Central memory CD8-positive, alpha-beta T cell (primary cell): ENCODE measurements at regions not wholly inside any gene's neighbourhood (a gene's known extent, or its start where the extent isn't known, plus 50 kb on each side); places are given as distances from the start of the nearest gene placed in this dataset.

Experiments
- ATAC-seq: fragments of 150-1000 bp; cut with Tn5 transposase; replicated peaks from 2 replicates; pipeline ENCODE4 v1.10.0; 2022; ENCODE audit warnings: mild to moderate bottlenecking, moderate FRiP score, moderate number of reproducible peaks; ENCODE audit not compliant: poor library complexity, severe bottlenecking; ENCODE audit errors: extremely low read depth
- DNase-seq, 2 donors: peaks; one replicate each; pipeline ENCODE4 v3.0.0; 2021; ENCODE audit warnings: low spot score in 2 of 2
- H3K27ac Mint-ChIP-seq: one replicate; pipeline ENCODE4 v1.8.0; 2022; ENCODE audit warnings: low read depth, mild to moderate bottlenecking, moderate library complexity, mixed read lengths
- H3K27me3 Mint-ChIP-seq: one replicate; pipeline ENCODE4 v1.8.0; 2022; ENCODE audit warnings: mixed read lengths
- H3K36me3 Mint-ChIP-seq: one replicate; pipeline ENCODE4 v1.8.0; 2022; ENCODE audit warnings: mild to moderate bottlenecking, moderate library complexity, mixed read lengths; ENCODE audit not compliant: insufficient read depth
- H3K4me1 Mint-ChIP-seq: one replicate; pipeline ENCODE4 v1.8.0; 2022; ENCODE audit warnings: mixed read lengths
- H3K4me3 Mint-ChIP-seq: one replicate; pipeline ENCODE4 v1.8.0; 2022; ENCODE audit warnings: mild to moderate bottlenecking, moderate library complexity, mixed read lengths
- H3K9me3 Mint-ChIP-seq: one replicate; pipeline ENCODE4 v1.8.0; 2022; ENCODE audit warnings: mixed read lengths

DNA sequence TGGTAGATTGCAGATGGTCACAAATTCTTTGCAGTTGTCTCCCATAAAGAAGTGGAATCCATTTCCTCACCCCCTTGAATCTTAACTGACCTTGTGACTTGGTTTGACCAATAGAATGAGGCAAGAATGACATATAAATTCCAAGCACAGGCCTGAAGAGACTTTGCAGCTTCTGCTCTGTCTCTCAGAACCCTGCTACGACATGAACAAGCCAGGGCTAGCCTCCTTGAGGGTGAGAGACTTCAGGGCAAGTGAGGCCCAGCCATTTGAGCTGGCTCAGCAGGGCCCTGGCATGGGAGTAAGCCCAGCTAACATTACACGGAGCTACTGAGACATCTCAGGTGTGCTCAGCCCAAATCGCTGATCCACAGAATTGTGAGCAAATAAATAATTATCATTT is 216.3 kb upstream of the MAN1A1 start:
- Mint-ChIP-seq H3K4me3 (no peak overlapping the region), H3K9me3 (no peaks in the 10 kb centered on the region), H3K36me3 (no peaks in the 10 kb centered on the region), H3K27ac (no peak overlapping the region), H3K27me3 (peaks cover 28% of the 10 kb centered on the region), H3K4me1 (no peaks in the 10 kb centered on the region)
- ATAC-seq (no peak), DNase-seq (no peak)

DNA sequence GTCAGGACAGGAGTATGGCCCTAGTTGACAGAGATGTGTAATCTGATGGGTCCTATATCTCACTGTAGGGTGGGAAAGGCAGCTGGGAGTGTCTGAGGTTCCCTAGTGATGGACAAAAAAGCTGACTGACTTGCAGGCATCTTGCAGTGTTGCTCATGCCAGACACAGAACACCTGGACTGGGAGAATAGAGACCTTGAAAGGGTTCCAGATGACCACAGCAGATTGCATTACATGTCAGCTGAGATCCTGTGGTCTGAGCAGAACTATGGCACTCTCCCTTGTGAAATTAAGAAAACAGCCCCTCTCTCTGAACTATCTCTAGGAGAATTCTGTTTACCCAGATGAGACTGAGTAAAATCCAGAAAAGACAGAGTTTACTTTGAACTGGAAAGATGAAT is 212.6 kb upstream of the MAN1A1 start:
- no peak for DNase-seq
- no peak for ATAC-seq
- no peaks in the 10 kb centered on the region for H3K36me3 Mint-ChIP-seq
- H3K9me3 Mint-ChIP-seq, result no peaks in the 10 kb centered on the region
- H3K4me1 Mint-ChIP-seq, result no peaks in the 10 kb centered on the region
- peaks cover 14% of the 10 kb centered on the region for H3K27me3 Mint-ChIP-seq
- H3K27ac Mint-ChIP-seq, result no peak overlapping the region
- H3K4me3 Mint-ChIP-seq, result no peak overlapping the region

DNA sequence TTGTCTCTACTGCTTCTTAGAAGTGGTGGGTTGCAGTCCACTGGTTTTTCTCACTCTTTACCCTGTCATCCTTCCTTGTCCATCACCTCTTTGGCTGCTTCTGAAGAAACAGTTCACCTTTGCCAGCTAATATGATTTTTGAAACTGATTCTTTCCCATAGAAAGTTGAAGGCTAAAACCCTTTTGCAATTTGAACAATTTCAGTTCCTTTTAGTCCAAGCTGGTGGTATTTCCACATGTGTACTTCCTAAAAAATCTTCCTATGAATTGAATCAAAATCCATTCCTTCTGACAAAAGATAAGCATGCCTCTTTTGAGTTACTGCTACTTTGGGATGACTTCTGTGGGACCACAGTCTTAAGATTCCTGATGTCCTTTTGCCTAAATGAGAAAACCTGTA is 210.0 kb upstream of the MAN1A1 start:
- no peaks in the 10 kb centered on the region for H3K9me3 Mint-ChIP-seq
- ATAC-seq, result no peak
- peaks cover 14% of the 10 kb centered on the region for H3K27me3 Mint-ChIP-seq
- no peaks in the 10 kb centered on the region for H3K36me3 Mint-ChIP-seq
- H3K27ac Mint-ChIP-seq, result no peak overlapping the region
- no peak overlapping the region for H3K4me3 Mint-ChIP-seq
- no peaks in the 10 kb centered on the region for H3K4me1 Mint-ChIP-seq
- no peak for DNase-seq

DNA sequence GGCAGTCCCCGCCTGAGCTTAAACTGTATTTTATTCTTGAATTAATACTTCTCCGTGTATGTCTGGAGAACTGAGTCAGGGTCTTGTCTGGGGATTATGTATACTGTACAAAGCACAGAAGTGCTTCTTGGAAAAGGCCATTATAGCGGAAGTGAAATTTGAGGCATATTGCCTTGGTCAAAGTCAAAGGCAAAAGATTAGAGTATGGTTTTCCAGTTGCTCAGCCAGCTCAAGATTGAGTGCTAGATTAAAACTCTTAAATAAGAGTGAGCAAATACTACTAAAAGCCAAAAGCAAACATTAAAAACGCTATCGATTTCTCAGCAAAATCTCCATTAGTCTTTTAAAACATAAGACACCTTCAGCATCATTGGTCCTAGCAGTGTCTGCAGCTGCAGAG is 207.7 kb upstream of the MAN1A1 start:
- Mint-ChIP-seq H3K4me3 (no peak overlapping the region), H3K9me3 (no peaks in the 10 kb centered on the region), H3K4me1 (no peaks in the 10 kb centered on the region), H3K36me3 (no peaks in the 10 kb centered on the region), H3K27me3 (peaks cover 14% of the 10 kb centered on the region), H3K27ac (no peak overlapping the region)
- DNase-seq, result no peak
- ATAC-seq, result no peak

DNA sequence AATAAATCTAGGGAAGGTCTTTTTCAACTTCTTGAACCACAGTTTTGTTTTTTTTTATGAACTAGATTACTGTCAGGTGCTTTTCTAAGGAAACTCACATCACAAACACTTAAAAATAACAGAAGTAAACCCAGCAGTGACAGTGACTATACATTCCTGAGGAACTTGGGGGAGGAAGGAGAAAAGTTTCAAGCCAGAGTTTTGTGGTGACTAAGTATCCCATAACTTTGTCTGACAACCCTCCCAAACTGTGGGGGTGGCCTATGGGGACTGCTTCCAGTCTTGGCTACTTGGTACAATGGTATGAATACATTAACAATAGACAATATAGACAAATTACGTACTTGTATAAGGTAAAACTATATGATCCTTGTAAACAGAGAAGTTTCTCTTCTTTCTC is 202.5 kb upstream of the MAN1A1 start:
- Mint-ChIP-seq H3K4me1 (no peaks in the 10 kb centered on the region), H3K27me3 (no peaks in the 10 kb centered on the region), H3K27ac (no peak overlapping the region), H3K36me3 (no peaks in the 10 kb centered on the region), H3K4me3 (no peak overlapping the region), H3K9me3 (no peaks in the 10 kb centered on the region)
- ATAC-seq (no peak), DNase-seq (no peak)

DNA sequence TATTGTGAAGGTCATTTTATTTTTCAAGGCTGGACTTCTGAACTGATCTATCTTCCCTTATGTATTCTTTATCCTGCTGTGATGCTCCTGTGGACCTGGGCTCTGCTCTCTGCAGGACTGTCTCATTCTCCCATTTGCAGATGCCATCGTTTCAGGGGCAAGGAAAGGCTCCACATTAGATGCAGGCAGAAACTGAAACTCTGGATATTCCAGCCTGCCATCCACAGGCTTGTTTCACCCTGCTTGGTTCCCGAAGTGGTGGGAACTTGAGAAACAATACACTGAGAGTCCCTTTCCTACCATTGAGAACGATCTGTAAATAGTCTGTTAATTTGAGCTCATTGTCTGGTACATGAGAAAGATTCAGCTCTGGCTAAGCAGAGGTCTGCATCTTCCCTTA is 197.5 kb upstream of the MAN1A1 start:
- Mint-ChIP-seq H3K9me3 (no peaks in the 10 kb centered on the region), H3K4me1 (no peaks in the 10 kb centered on the region), H3K36me3 (no peaks in the 10 kb centered on the region), H3K27me3 (no peaks in the 10 kb centered on the region), H3K4me3 (no peak overlapping the region), H3K27ac (no peak overlapping the region)
- ATAC-seq (no peak), DNase-seq (no peak)

DNA sequence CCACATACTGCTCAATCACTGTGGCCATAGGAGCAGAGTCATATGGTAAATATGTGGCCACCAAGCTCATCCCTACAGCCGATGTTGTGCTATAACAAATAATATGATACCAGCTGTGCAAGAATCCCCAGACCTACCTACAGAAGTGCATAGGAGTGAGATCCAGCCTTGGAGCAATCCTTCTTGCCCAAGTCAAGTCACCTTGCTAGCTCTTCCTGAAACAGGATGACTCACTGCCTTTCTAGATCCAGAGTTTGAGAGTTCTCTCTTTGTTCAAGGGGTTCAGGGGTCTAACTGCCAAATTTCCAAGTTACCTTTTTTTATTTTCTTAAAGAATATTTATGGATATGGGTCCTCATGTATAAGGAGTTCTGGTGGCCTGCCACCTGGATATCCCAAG is 195.7 kb upstream of the MAN1A1 start:
- Mint-ChIP-seq H3K4me3 (no peak overlapping the region), H3K27ac (no peak overlapping the region)
- ATAC-seq, result no peak

DNA sequence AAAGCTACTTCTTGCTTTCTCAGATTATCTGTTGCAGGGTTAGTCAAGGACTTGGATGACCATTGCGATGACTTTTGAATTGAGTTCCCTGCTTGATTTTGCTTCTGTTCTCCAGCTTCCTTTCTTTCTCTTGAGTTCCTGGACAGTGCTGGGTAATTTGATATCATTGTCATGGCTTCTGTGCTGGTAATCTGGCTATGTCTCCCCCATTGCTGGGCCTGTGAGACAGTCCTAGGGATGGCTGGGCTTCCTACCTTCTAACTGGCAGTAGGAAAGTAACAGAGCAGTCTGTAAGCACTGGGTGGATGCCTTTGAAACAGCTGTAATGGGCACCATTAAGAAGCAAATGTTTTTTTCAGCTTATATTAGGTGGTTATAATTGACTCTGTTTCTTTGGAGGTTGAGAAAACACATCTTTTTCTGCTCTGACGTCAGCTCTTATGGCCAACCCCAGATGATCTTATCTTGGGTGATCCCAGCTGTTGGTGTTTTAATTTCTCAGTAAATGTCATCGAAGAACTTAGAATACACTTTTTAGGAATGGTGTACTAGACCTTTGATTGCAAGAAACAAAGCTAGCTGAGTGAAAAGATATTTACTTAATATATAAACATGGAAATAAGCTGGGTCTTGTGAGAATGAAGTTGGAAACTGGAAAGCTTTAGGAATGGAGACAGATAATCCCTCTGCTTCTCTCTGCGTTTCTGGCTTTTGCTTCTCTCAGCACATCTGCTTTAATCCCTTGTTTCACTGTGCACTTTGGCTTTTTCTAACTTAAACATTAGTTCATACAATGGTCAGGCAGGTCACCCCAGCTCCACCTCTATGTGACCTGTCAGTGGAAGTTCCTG is 195.0 kb upstream of the MAN1A1 start:
- Mint-ChIP-seq H3K27ac (no peak overlapping the region), H3K9me3 (no peaks in the 10 kb centered on the region), H3K4me3 (no peak overlapping the region), H3K4me1 (no peaks in the 10 kb centered on the region), H3K27me3 (no peaks in the 10 kb centered on the region), H3K36me3 (no peaks in the 10 kb centered on the region)
- ATAC-seq (no peak), DNase-seq (no peak)

More for the DNA sequence above, 195.7 kb upstream of the MAN1A1 start:
- no peaks in the 10 kb centered on the region for H3K36me3 Mint-ChIP-seq
- H3K27me3 Mint-ChIP-seq, result no peaks in the 10 kb centered on the region
- DNase-seq, result no peak
- H3K9me3 Mint-ChIP-seq, result no peaks in the 10 kb centered on the region
- no peaks in the 10 kb centered on the region for H3K4me1 Mint-ChIP-seq

DNA sequence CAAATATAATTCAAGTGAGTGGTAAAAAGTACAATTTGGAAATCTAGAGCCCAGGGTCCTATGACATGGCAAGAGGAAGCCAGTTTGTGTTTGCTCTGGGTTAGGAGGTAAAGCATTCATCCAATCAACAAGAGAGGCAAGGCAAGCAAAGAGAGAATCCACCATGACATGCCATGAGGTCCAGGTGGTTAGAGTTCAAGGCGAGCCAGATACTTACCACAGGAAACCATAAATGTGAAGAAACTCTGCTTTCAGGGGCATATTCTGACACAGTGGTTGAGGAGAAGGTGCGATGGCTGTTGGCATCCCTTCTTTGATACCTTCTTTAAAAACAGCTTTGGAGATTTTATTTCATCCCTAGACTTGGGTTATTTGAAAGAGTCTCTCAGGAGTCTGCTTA is 193.8 kb upstream of the MAN1A1 start:
- no peak overlapping the region for H3K27ac Mint-ChIP-seq
- H3K4me1 Mint-ChIP-seq, result no peaks in the 10 kb centered on the region
- no peak overlapping the region for H3K4me3 Mint-ChIP-seq
- H3K27me3 Mint-ChIP-seq, result no peaks in the 10 kb centered on the region
- no peak for DNase-seq
- no peaks in the 10 kb centered on the region for H3K9me3 Mint-ChIP-seq
- H3K36me3 Mint-ChIP-seq, result no peaks in the 10 kb centered on the region
- ATAC-seq, result no peak

DNA sequence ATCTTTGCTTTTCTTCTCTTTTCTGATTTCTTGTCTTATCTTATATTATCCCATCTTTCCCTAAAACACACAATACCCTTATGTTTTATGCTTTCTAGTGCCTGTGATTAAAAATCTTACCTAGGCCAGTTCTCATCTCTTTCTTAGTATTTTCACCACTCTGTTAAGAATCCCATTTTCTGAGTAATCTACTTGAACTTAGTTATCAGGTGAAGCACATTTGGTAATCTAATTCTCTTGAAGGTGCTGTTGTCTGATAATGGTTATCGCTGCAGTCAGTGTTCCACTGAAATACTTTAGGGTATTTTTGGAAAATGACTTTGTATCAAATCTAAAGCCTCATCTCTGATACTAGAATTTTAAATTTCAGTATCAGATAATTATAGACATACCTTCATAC is 192.5 kb upstream of the MAN1A1 start:
- Mint-ChIP-seq H3K9me3 (no peaks in the 10 kb centered on the region), H3K27me3 (no peaks in the 10 kb centered on the region), H3K4me3 (no peak overlapping the region), H3K4me1 (no peaks in the 10 kb centered on the region), H3K27ac (no peak overlapping the region), H3K36me3 (no peaks in the 10 kb centered on the region)
- DNase-seq (no peak), ATAC-seq (no peak)

DNA sequence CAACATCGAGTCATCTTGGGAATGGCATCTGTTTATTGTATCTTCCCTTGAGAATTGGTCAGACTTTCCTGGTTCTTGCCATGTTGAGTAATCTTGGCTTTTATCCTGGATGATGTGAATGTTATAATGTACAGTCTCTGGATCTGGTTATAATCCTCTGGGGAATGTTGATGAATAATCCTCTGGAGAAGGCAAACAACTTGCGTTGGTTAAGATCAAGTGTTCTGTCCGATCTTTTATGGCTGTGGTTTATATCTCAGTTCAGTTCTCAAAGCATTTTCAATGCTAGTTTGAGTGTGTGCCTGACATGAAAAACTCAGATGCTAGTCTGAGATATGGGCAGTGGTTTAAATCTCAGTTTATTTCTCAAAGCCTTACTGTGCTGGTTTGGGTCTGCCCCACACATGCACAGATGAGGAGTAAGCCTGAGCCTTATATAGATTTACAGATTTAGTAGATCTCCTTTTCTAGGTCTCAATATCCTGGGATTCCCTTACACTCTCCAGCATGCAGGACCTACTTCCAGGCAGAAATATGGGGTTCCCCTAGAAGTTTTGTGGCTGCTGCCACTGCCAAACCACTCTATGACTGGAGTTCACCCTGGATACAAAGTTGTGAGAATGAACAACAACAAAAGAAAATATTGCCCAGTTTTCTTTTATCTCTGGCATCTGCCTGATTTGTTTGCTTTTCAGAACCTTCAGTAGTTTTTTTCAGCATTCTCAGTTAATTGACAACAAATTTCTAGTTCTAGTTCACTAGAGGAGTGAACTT is 191.8 kb upstream of the MAN1A1 start:
- no peaks in the 10 kb centered on the region for H3K27me3 Mint-ChIP-seq

DNA sequence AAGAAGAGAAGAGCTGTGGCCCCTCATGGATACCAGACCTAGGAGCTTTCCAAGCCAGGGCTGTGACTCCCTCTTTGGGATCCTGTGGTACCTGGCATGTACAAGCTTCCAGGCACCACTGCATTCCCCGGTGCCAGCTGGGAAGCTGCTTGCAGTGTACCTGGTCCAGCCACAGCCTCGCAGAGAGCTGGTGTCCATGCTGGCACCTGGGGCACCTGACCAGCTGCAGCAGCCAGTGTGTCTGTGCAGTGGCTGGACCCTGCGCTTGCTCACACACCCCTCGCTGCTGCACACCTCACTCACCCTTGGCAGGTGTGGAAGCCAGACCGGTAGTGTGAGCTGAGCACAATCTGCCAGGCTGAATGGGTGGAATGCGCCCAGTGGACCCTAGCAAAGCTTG is 190.9 kb upstream of the MAN1A1 start:
- H3K4me3 Mint-ChIP-seq, result no peak overlapping the region
- ATAC-seq (no peak), DNase-seq (no peak)
- no peak overlapping the region for H3K27ac Mint-ChIP-seq
- H3K27me3 Mint-ChIP-seq, result no peaks in the 10 kb centered on the region
- H3K4me1 Mint-ChIP-seq, result no peaks in the 10 kb centered on the region
- H3K9me3 Mint-ChIP-seq, result no peaks in the 10 kb centered on the region
- no peaks in the 10 kb centered on the region for H3K36me3 Mint-ChIP-seq

More for the DNA sequence above, 191.8 kb upstream of the MAN1A1 start:
- H3K36me3 Mint-ChIP-seq, result no peaks in the 10 kb centered on the region
- no peaks in the 10 kb centered on the region for H3K9me3 Mint-ChIP-seq
- no peak overlapping the region for H3K27ac Mint-ChIP-seq
- ATAC-seq, result no peak
- no peak for DNase-seq
- no peak overlapping the region for H3K4me3 Mint-ChIP-seq
- no peaks in the 10 kb centered on the region for H3K4me1 Mint-ChIP-seq
